ENCODE measurements at regions not wholly inside any gene's neighbourhood (a gene's known extent, or its start where the extent isn't known, plus 50 kb on each side); places are given as distances from the start of the nearest gene placed in this dataset.

GRCh38 chr4:3821580-3822229, 55.5 kb downstream of the ADRA2C start (continued):
- TF ChIP-seq ZNF407 (IDR thresholded peaks at IDR 0.05; ENCODE audit: low read depth) (no peak), ZKSCAN8 (CRISPR knock-in tag; IDR thresholded peaks at IDR 0.05) (no peak), FOXP4 (CRISPR knock-in tag; IDR thresholded peaks at IDR 0.05; ENCODE audit: borderline replicate concordance) (no peak), TAF7 (tag; IDR thresholded peaks at IDR 0.05) (no peak), ZNF133 (CRISPR knock-in tag; IDR thresholded peaks at IDR 0.05) (no peak), NR1H2 (CRISPR knock-in tag; IDR thresholded peaks at IDR 0.05) (no peak), BRF1 (IDR thresholded peaks at IDR 0.05; ENCODE audit: borderline replicate concordance, extremely low read depth, insufficient read length) (no peak), ZBTB49 (CRISPR knock-in tag; IDR thresholded peaks at IDR 0.05; ENCODE audit: borderline replicate concordance) (no peak), ZNF583 (CRISPR knock-in tag; IDR thresholded peaks at IDR 0.05) (no peak), CREB3L1 (IDR thresholded peaks at IDR 0.05; ENCODE audit: borderline replicate concordance, low read depth) (no peak)

Measured in K562 (cell line).